Nephron progenitor cell (in vitro differentiated cells): ENCODE measurements at regions not wholly inside any gene's neighbourhood (a gene's known extent, or its start where the extent isn't known, plus 50 kb on each side); places are given as distances from the start of the nearest gene placed in this dataset.

Experiments
- DNase-seq: peaks from one replicate; pipeline ENCODE4 v3.0.0; 2021
- H3K27ac Mint-ChIP-seq: 2 replicates; pipeline ENCODE4 v1.8.0; 2021; ENCODE audit warnings: mild to moderate bottlenecking, moderate library complexity, mixed read lengths
- H3K27me3 Mint-ChIP-seq: 2 replicates; pipeline ENCODE4 v1.8.0; 2021; ENCODE audit warnings: mild to moderate bottlenecking, low read depth, mixed read lengths; ENCODE audit not compliant: poor library complexity
- H3K36me3 Mint-ChIP-seq: 2 replicates; pipeline ENCODE4 v1.8.0; 2021; ENCODE audit warnings: low read depth, mixed read lengths
- H3K4me1 Mint-ChIP-seq: 2 replicates; pipeline ENCODE4 v1.8.0; 2021; ENCODE audit warnings: mixed read lengths
- H3K4me3 Mint-ChIP-seq: 2 replicates; pipeline ENCODE4 v1.8.0; 2021; ENCODE audit warnings: mild to moderate bottlenecking, moderate library complexity, mixed read lengths
- H3K9me3 Mint-ChIP-seq: 2 replicates; pipeline ENCODE4 v1.8.0; 2021; ENCODE audit warnings: mild to moderate bottlenecking, moderate library complexity, mixed read lengths
- CTCF ChIP-seq: fragments of 200-600 bp; sonication (generic); IDR thresholded peaks from 2 replicates; pipeline ENCODE4 v1.5.0; 2021; ENCODE audit warnings: antibody characterized with exemption

GRCh38 chr4:166277853-166278252 is 404.8 kb downstream of the TLL1 start:
- TF ChIP-seq CTCF = no peak
- no peaks in the 10 kb centered on the region for H3K36me3 Mint-ChIP-seq
- no peaks in the 10 kb centered on the region for H3K9me3 Mint-ChIP-seq
- no peaks in the 10 kb centered on the region for H3K4me1 Mint-ChIP-seq
- H3K27ac Mint-ChIP-seq = no peak overlapping the region
- no peak for DNase-seq
- H3K4me3 Mint-ChIP-seq = no peak overlapping the region
- no peaks in the 10 kb centered on the region for H3K27me3 Mint-ChIP-seq

GRCh38 chr4:166279261-166279660 is 406.2 kb downstream of the TLL1 start:
- H3K9me3 Mint-ChIP-seq = no peaks in the 10 kb centered on the region
- H3K36me3 Mint-ChIP-seq = no peaks in the 10 kb centered on the region

GRCh38 chr4:166280642-166281041 is 407.6 kb downstream of the TLL1 start:
- Mint-ChIP-seq H3K9me3 (no peaks in the 10 kb centered on the region), H3K36me3 (no peaks in the 10 kb centered on the region), H3K27me3 (no peaks in the 10 kb centered on the region), H3K4me1 (no peaks in the 10 kb centered on the region), H3K27ac (no peak overlapping the region), H3K4me3 (no peak overlapping the region)
- no peak for TF ChIP-seq CTCF
- no peak for DNase-seq

More at GRCh38 chr4:166279261-166279660, 406.2 kb downstream of the TLL1 start:
- no peak for TF ChIP-seq CTCF
- Mint-ChIP-seq H3K4me1 (no peaks in the 10 kb centered on the region), H3K27me3 (no peaks in the 10 kb centered on the region), H3K4me3 (no peak overlapping the region), H3K27ac (no peak overlapping the region)
- DNase-seq = no peak

- Mint-ChIP-seq H3K4me3 (no peak overlapping the region), H3K36me3 (no peaks in the 10 kb centered on the region), H3K9me3 (no peaks in the 10 kb centered on the region), H3K4me1 (no peaks in the 10 kb centered on the region), H3K27me3 (no peaks in the 10 kb centered on the region), H3K27ac (no peak overlapping the region)
- no peak for TF ChIP-seq CTCF
- DNase-seq = no peak
These were observed 409.2 kb downstream of the TLL1 start for GRCh38 chr4:166282081-166282770.

- Mint-ChIP-seq H3K9me3 (no peaks in the 10 kb centered on the region), H3K4me3 (no peak overlapping the region), H3K4me1 (no peaks in the 10 kb centered on the region), H3K36me3 (no peaks in the 10 kb centered on the region), H3K27me3 (no peaks in the 10 kb centered on the region), H3K27ac (no peak overlapping the region)
- no peak for TF ChIP-seq CTCF
- no peak for DNase-seq
These were observed 411.2 kb downstream of the TLL1 start for GRCh38 chr4:166284221-166284620.

- H3K36me3 Mint-ChIP-seq = no peaks in the 10 kb centered on the region
- no peaks in the 10 kb centered on the region for H3K4me1 Mint-ChIP-seq
- no peak for TF ChIP-seq CTCF
- no peaks in the 10 kb centered on the region for H3K27me3 Mint-ChIP-seq
- H3K9me3 Mint-ChIP-seq = no peaks in the 10 kb centered on the region
- no peak for DNase-seq
- no peak overlapping the region for H3K27ac Mint-ChIP-seq
- no peak overlapping the region for H3K4me3 Mint-ChIP-seq
These were observed 417.4 kb downstream of the TLL1 start for GRCh38 chr4:166290426-166290825.
